ENCODE measurements at regions not wholly inside any gene's neighbourhood (a gene's known extent, or its start where the extent isn't known, plus 50 kb on each side); places are given as distances from the start of the nearest gene placed in this dataset.

DNA sequence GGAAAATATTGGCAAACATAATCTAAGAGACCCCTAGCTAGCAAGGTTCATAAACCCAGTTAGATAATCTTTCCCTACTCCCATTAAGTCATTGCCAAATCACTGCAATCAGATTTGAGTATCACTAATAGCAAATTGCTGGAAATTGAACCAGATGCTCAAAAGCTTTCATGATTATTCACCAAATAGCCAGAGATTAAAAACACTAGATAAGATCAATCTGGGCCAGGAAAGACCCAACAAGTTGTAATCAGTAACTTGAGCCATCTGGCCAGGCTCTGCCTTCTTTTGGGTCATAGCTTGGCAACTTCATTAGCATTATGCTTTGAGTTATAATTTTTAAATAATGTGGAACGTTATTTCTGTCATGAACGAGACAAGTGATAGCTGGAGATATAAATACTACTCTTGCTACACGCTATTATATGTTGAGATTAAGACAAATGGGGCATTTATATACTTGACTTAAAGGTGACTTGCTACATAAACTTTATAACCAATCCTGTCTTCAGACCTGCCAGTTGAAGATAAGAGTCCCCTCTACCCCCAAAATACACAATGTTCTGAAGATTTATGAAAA is 196.6 kb upstream of the EDNRA start:
- in situ Hi-C loops (cut with MboI) (no loop called here), intact Hi-C loops (cut with micrococcal nuclease) (no loop called here)
- ChIA-PET CTCF (ENCODE audit: low intra/inter-chr PET ratio) (no interaction called here), POLR2A (no interaction called here)
- Histone ChIP-seq H3K9me1 (ENCODE audit: control insufficient read depth, insufficient read depth, low read length) (no peaks in the 10 kb centered on the region), H3K36me3 (ENCODE audit: control insufficient read depth, insufficient read depth, low read length) (no peaks in the 10 kb centered on the region), H2AFZ (ENCODE audit: low read depth, low read length) (no peak overlapping the region), H3K79me2 (ENCODE audit: control insufficient read depth, insufficient read depth, low read length) (no peaks in the 10 kb centered on the region), H3K27me3 (ENCODE audit: control insufficient read depth in 2 of 2, insufficient read depth in 2 of 2, low read length in 2 of 2) (no peaks in the 10 kb centered on the region), H3K9me3 (replicated peaks; ENCODE audit: control insufficient read depth, insufficient read depth, low read depth, low read length) (no peaks in the 10 kb centered on the region; the same call in 1 of the 2 replicates), H4K20me1 (replicated peaks; ENCODE audit: control insufficient read depth, insufficient read depth, low read length) (no peaks in the 10 kb centered on the region), H3K4me2 (ENCODE audit: insufficient read depth, low read length) (no peak overlapping the region), H3K4me1 (replicated peaks in 1 of 2; ENCODE audit: control insufficient read depth in 2 of 2, insufficient read depth in 2 of 2, low read length in 2 of 2) (no peaks in the 10 kb centered on the region), H3K9ac (ENCODE audit: insufficient read depth in 1 of 2, low read depth in 2 of 2, low read length in 2 of 2) (no peak overlapping the region), H3K4me3 (no peak overlapping the region), H3K27ac (ENCODE audit: extremely low read depth, low read depth, low read length) (no peak overlapping the region)
- DNase-seq (ENCODE audit: extremely low read depth in 1 of 4, low spot score in 3 of 4) = no peak
- no peak for FAIRE-seq
- no peak for ATAC-seq
- WGBS (ENCODE audit: insufficient coverage, low coverage, missing lambda C conversion rate) = 0% methylated on average over 3 of the region's 3 CpGs
- BruUV-seq (replicated peaks) = no TSS peak
- no peak for TF ChIP-seq ZNF764 (CRISPR knock-in tag; IDR thresholded peaks at IDR 0.05; ENCODE audit: low read depth)
- no peak for TF ChIP-seq ARNT (IDR thresholded peaks at IDR 0.05)
- TF ChIP-seq, protein P1, sequence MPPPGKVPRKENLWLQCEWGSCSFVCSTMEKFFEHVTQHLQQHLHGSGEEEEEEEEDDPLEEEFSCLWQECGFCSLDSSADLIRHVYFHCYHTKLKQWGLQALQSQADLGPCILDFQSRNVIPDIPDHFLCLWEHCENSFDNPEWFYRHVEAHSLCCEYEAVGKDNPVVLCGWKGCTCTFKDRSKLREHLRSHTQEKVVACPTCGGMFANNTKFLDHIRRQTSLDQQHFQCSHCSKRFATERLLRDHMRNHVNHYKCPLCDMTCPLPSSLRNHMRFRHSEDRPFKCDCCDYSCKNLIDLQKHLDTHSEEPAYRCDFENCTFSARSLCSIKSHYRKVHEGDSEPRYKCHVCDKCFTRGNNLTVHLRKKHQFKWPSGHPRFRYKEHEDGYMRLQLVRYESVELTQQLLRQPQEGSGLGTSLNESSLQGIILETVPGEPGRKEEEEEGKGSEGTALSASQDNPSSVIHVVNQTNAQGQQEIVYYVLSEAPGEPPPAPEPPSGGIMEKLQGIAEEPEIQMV (tag; conservative IDR thresholded peaks at IDR 0.05; ENCODE audit: low read depth) = no peak
- no peak for TF ChIP-seq HMG20A (CRISPR knock-in tag; conservative IDR thresholded peaks at IDR 0.05)
- TF ChIP-seq XRCC5 (IDR thresholded peaks at IDR 0.05; ENCODE audit: low read depth, low read length) = no peak
- TF ChIP-seq, protein P2, sequence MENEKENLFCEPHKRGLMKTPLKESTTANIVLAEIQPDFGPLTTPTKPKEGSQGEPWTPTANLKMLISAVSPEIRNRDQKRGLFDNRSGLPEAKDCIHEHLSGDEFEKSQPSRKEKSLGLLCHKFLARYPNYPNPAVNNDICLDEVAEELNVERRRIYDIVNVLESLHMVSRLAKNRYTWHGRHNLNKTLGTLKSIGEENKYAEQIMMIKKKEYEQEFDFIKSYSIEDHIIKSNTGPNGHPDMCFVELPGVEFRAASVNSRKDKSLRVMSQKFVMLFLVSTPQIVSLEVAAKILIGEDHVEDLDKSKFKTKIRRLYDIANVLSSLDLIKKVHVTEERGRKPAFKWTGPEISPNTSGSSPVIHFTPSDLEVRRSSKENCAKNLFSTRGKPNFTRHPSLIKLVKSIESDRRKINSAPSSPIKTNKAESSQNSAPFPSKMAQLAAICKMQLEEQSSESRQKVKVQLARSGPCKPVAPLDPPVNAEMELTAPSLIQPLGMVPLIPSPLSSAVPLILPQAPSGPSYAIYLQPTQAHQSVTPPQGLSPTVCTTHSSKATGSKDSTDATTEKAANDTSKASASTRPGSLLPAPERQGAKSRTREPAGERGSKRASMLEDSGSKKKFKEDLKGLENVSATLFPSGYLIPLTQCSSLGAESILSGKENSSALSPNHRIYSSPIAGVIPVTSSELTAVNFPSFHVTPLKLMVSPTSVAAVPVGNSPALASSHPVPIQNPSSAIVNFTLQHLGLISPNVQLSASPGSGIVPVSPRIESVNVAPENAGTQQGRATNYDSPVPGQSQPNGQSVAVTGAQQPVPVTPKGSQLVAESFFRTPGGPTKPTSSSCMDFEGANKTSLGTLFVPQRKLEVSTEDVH (IDR thresholded peaks at IDR 0.05; ENCODE audit: low read depth, partially characterized antibody) = no peak
- no peak for TF ChIP-seq TCF7 (IDR thresholded peaks at IDR 0.05; ENCODE audit: borderline replicate concordance)
- no peak for TF ChIP-seq KLF1 (tag; IDR thresholded peaks at IDR 0.05)
- TF ChIP-seq, protein P3, sequence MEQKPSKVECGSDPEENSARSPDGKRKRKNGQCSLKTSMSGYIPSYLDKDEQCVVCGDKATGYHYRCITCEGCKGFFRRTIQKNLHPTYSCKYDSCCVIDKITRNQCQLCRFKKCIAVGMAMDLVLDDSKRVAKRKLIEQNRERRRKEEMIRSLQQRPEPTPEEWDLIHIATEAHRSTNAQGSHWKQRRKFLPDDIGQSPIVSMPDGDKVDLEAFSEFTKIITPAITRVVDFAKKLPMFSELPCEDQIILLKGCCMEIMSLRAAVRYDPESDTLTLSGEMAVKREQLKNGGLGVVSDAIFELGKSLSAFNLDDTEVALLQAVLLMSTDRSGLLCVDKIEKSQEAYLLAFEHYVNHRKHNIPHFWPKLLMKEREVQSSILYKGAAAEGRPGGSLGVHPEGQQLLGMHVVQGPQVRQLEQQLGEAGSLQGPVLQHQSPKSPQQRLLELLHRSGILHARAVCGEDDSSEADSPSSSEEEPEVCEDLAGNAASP (IDR thresholded peaks at IDR 0.05) = no peak
- no peak for TF ChIP-seq FOSL1 (tag; conservative IDR thresholded peaks at IDR 0.05)
- no peak for TF ChIP-seq HMGN3 (IDR thresholded peaks at IDR 0.05; ENCODE audit: borderline replicate concordance, extremely low read depth, insufficient read length, low read depth, low read length)
- TF ChIP-seq PHF21A (IDR thresholded peaks at IDR 0.05; ENCODE audit: borderline replicate concordance, low read depth) = no peak
- no peak for TF ChIP-seq SETDB1 (IDR thresholded peaks at IDR 0.05; ENCODE audit: low read length)
- no peak for TF ChIP-seq E2F4 (CRISPR knock-in tag; IDR thresholded peaks at IDR 0.05; ENCODE audit: low read depth)
- no peak for TF ChIP-seq NCOR1 (IDR thresholded peaks at IDR 0.05)
- no peak for TF ChIP-seq TFAP4 (CRISPR knock-in tag; IDR thresholded peaks at IDR 0.05; ENCODE audit: borderline replicate concordance)
